ENCODE measurements at regions not wholly inside any gene's neighbourhood (a gene's known extent, or its start where the extent isn't known, plus 50 kb on each side); places are given as distances from the start of the nearest gene placed in this dataset.

GRCh38 chr6:6857528-6857927, 250.2 kb upstream of the RREB1 start:
- H3K27ac ChIP-seq (ENCODE audit: low read length) = no peak overlapping the region
- H3K36me3 ChIP-seq (ENCODE audit: insufficient read depth, low read depth, low read length) = no peaks in the 10 kb centered on the region
- no peak overlapping the region for H3K4me3 ChIP-seq (ENCODE audit: low read length)
- H3K9ac ChIP-seq (ENCODE audit: low read depth, low read length) = no peak overlapping the region
- H3K27me3 ChIP-seq (ENCODE audit: insufficient read depth, low read length) = no peaks in the 10 kb centered on the region
- H3K4me1 ChIP-seq (ENCODE audit: insufficient read depth, low read length) = peaks cover 10% of the 10 kb centered on the region
- H3K9me3 ChIP-seq (ENCODE audit: insufficient read depth, low read depth, low read length) = no peaks in the 10 kb centered on the region

DNA sequence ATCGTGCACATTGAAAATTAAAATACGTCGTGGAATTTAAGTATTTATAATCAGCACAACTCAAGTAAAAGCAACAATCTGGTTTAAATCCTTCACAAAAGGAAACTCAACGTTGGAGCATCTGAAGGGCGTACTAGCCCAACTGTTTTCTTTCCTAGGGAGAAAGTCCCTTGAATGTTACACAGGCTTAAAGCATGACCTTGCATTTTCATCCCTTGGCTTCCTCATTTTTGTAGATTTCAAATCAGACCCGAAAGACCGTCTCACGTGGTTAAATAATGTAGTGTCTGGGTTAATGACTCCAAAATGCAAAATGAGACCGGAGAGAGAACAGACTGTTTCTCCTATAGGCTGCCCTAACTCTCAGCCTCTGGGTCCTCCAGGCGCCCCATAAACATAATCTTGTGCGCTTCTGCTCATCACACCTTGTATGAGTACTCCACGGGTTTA, 249.2 kb upstream of the RREB1 start:
- H3K9ac ChIP-seq (ENCODE audit: low read depth, low read length) = no peak overlapping the region
- H3K4me3 ChIP-seq (ENCODE audit: low read length) = no peak overlapping the region
- H3K9me3 ChIP-seq (ENCODE audit: insufficient read depth, low read depth, low read length) = no peaks in the 10 kb centered on the region
- H3K27ac ChIP-seq (ENCODE audit: low read length) = no peak overlapping the region
- H3K36me3 ChIP-seq (ENCODE audit: insufficient read depth, low read depth, low read length) = no peaks in the 10 kb centered on the region
- peaks cover 10% of the 10 kb centered on the region for H3K4me1 ChIP-seq (ENCODE audit: insufficient read depth, low read length)
- H3K27me3 ChIP-seq (ENCODE audit: insufficient read depth, low read length) = no peaks in the 10 kb centered on the region

GRCh38 chr6:6859105-6859504, 248.7 kb upstream of the RREB1 start:
- Histone ChIP-seq H3K9me3 (ENCODE audit: insufficient read depth, low read depth, low read length) (no peaks in the 10 kb centered on the region), H3K27ac (ENCODE audit: low read length) (no peak overlapping the region), H3K9ac (ENCODE audit: low read depth, low read length) (no peak overlapping the region), H3K4me3 (ENCODE audit: low read length) (no peak overlapping the region), H3K4me1 (ENCODE audit: insufficient read depth, low read length) (peaks cover 10% of the 10 kb centered on the region), H3K27me3 (ENCODE audit: insufficient read depth, low read length) (no peaks in the 10 kb centered on the region), H3K36me3 (ENCODE audit: insufficient read depth, low read depth, low read length) (no peaks in the 10 kb centered on the region)

- Histone ChIP-seq H3K27ac (ENCODE audit: low read length) (no peak overlapping the region), H3K4me3 (ENCODE audit: low read length) (no peak overlapping the region)
Measured at GRCh38 chr6:6859722-6860121, 248.0 kb upstream of the RREB1 start.

GRCh38 chr6:6860863-6861262, 246.9 kb upstream of the RREB1 start:
- H3K4me1 ChIP-seq (ENCODE audit: insufficient read depth, low read length) = peaks cover 10% of the 10 kb centered on the region
- no peaks in the 10 kb centered on the region for H3K9me3 ChIP-seq (ENCODE audit: insufficient read depth, low read depth, low read length)
- H3K9ac ChIP-seq (ENCODE audit: low read depth, low read length) = no peak overlapping the region

More at GRCh38 chr6:6859722-6860121, 248.0 kb upstream of the RREB1 start:
- H3K9ac ChIP-seq (ENCODE audit: low read depth, low read length) = no peak overlapping the region
- no peaks in the 10 kb centered on the region for H3K36me3 ChIP-seq (ENCODE audit: insufficient read depth, low read depth, low read length)
- H3K9me3 ChIP-seq (ENCODE audit: insufficient read depth, low read depth, low read length) = no peaks in the 10 kb centered on the region
- peaks cover 10% of the 10 kb centered on the region for H3K4me1 ChIP-seq (ENCODE audit: insufficient read depth, low read length)
- H3K27me3 ChIP-seq (ENCODE audit: insufficient read depth, low read length) = no peaks in the 10 kb centered on the region

DNA sequence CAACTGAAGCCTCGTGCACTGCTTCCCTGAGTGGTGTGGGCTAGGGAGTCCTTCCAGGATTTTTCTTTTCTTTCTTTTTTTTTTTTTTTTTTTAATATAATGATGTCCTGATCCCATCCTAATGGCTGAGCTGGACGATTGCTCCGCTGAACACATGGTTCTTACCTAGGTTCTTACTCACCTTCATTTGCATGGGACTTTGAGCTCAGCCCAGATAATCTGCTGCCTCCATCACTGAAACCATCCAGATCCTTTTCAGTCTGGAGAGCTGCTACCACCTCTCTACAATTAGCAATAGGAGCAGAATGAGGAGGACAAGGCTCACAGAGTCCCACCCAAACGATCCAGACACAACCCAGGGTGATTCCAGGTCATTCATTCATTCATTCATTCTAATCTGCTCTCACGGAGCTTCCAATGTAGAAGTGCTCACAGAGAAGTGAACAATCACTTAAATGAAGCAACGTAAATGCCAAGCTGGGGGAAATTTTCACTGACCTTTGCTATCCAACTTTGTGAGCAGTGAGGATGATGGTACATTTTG, 246.3 kb upstream of the RREB1 start:
- Histone ChIP-seq H3K36me3 (ENCODE audit: insufficient read depth, low read depth, low read length) (no peaks in the 10 kb centered on the region), H3K27me3 (ENCODE audit: insufficient read depth, low read length) (no peaks in the 10 kb centered on the region), H3K9ac (ENCODE audit: low read depth, low read length) (no peak overlapping the region), H3K9me3 (ENCODE audit: insufficient read depth, low read depth, low read length) (no peaks in the 10 kb centered on the region), H3K4me1 (ENCODE audit: insufficient read depth, low read length) (peaks cover 10% of the 10 kb centered on the region), H3K4me3 (ENCODE audit: low read length) (no peak overlapping the region), H3K27ac (ENCODE audit: low read length) (no peak overlapping the region)

More at GRCh38 chr6:6860863-6861262, 246.9 kb upstream of the RREB1 start:
- H3K4me3 ChIP-seq (ENCODE audit: low read length) = no peak overlapping the region
- H3K36me3 ChIP-seq (ENCODE audit: insufficient read depth, low read depth, low read length) = no peaks in the 10 kb centered on the region
- no peak overlapping the region for H3K27ac ChIP-seq (ENCODE audit: low read length)
- no peaks in the 10 kb centered on the region for H3K27me3 ChIP-seq (ENCODE audit: insufficient read depth, low read length)

DNA sequence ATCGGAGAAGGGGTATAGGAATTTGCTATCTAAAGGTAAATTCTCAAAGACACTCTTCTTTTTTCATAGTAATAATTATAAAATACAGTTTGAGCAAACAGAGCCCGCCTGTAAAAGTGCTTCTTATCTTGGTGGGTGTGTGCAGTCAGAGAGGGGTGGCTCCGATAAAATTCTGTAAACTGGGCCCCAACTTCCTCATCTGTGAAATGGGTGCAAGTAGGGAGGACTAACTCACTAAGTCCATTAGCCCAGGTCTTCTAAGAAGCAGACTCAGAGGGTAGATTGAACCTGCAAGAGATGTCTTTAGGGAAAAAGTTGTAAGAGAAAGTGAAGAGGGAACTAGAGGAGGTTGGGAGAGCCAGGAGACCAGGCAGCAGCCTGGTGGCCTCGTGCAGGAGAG, 245.8 kb upstream of the RREB1 start:
- no peak overlapping the region for H3K4me3 ChIP-seq (ENCODE audit: low read length)
- H3K36me3 ChIP-seq (ENCODE audit: insufficient read depth, low read depth, low read length) = no peaks in the 10 kb centered on the region
- peaks cover 5% of the 10 kb centered on the region for H3K4me1 ChIP-seq (ENCODE audit: insufficient read depth, low read length)
- H3K27ac ChIP-seq (ENCODE audit: low read length) = no peak overlapping the region
- no peak overlapping the region for H3K9ac ChIP-seq (ENCODE audit: low read depth, low read length)
- H3K27me3 ChIP-seq (ENCODE audit: insufficient read depth, low read length) = no peaks in the 10 kb centered on the region
- H3K9me3 ChIP-seq (ENCODE audit: insufficient read depth, low read depth, low read length) = no peaks in the 10 kb centered on the region

- Histone ChIP-seq H3K9me3 (ENCODE audit: insufficient read depth, low read depth, low read length) (no peaks in the 10 kb centered on the region), H3K4me1 (ENCODE audit: insufficient read depth, low read length) (no peaks in the 10 kb centered on the region), H3K27ac (ENCODE audit: low read length) (no peak overlapping the region)
Measured at GRCh38 chr6:6863970-6864639, 243.7 kb upstream of the RREB1 start.

GRCh38 chr6:6865611-6866010, 242.2 kb upstream of the RREB1 start:
- Histone ChIP-seq H3K4me3 (ENCODE audit: low read length) (no peak overlapping the region), H3K4me1 (ENCODE audit: insufficient read depth, low read length) (no peaks in the 10 kb centered on the region), H3K27ac (ENCODE audit: low read length) (no peak overlapping the region), H3K27me3 (ENCODE audit: insufficient read depth, low read length) (no peaks in the 10 kb centered on the region), H3K36me3 (ENCODE audit: insufficient read depth, low read depth, low read length) (no peaks in the 10 kb centered on the region), H3K9me3 (ENCODE audit: insufficient read depth, low read depth, low read length) (no peaks in the 10 kb centered on the region), H3K9ac (ENCODE audit: low read depth, low read length) (no peak overlapping the region)

More at GRCh38 chr6:6863970-6864639, 243.7 kb upstream of the RREB1 start:
- H3K36me3 ChIP-seq (ENCODE audit: insufficient read depth, low read depth, low read length) = no peaks in the 10 kb centered on the region
- no peak overlapping the region for H3K4me3 ChIP-seq (ENCODE audit: low read length)
- H3K9ac ChIP-seq (ENCODE audit: low read depth, low read length) = no peak overlapping the region
- H3K27me3 ChIP-seq (ENCODE audit: insufficient read depth, low read length) = no peaks in the 10 kb centered on the region

DNA sequence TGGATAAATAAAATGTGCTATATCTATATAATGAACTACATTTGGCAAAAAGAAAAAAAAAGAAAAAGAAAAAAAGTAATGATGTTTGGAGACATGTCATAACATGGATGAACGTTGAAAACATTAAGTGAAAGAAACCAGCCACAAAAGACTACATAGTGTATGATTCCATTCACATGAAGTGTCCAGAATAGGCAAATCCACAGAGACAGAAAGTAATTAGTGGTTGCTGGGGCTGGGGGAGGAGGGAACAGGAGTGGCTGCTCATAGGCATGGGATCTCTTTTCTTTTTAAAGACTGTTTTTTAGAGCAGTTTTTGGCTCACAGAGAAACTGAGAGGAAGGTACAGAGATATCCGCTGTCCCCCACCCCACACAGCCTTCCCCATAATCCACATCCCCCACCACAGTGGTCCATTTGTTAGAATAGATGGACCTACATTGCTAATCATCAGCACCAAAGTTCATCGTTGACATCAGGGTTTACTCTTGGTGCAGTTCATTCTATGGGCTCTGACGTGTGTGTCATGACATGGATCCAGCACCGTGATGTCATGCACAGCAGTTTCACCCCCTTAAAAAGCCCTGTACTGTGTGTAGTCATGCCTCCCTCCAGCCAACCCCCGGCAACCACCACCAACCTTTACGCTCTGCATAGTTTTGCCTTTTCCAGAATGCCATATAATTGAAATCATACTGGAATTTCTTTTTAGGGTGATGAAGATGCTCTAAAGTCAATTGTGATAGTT, 240.9 kb upstream of the RREB1 start:
- no peaks in the 10 kb centered on the region for H3K9me3 ChIP-seq (ENCODE audit: insufficient read depth, low read depth, low read length)
- H3K27me3 ChIP-seq (ENCODE audit: insufficient read depth, low read length) = no peaks in the 10 kb centered on the region
- no peak overlapping the region for H3K9ac ChIP-seq (ENCODE audit: low read depth, low read length)
- no peak overlapping the region for H3K4me3 ChIP-seq (ENCODE audit: low read length)
- H3K27ac ChIP-seq (ENCODE audit: low read length) = no peak overlapping the region
- no peaks in the 10 kb centered on the region for H3K4me1 ChIP-seq (ENCODE audit: insufficient read depth, low read length)
- H3K36me3 ChIP-seq (ENCODE audit: insufficient read depth, low read depth, low read length) = no peaks in the 10 kb centered on the region

- Histone ChIP-seq H3K4me1 (ENCODE audit: insufficient read depth, low read length) (peaks cover under 1% of the 10 kb centered on the region; the same call in 1 of the 2 replicates), H3K36me3 (ENCODE audit: insufficient read depth, low read depth, low read length) (no peaks in the 10 kb centered on the region), H3K9me3 (ENCODE audit: insufficient read depth, low read depth, low read length) (no peaks in the 10 kb centered on the region), H3K4me3 (ENCODE audit: low read length) (no peak overlapping the region), H3K27ac (ENCODE audit: low read length) (no peak overlapping the region), H3K27me3 (ENCODE audit: insufficient read depth, low read length) (no peaks in the 10 kb centered on the region), H3K9ac (ENCODE audit: low read depth, low read length) (no peak overlapping the region)
Measured at GRCh38 chr6:6867404-6867799, 240.4 kb upstream of the RREB1 start.

DNA sequence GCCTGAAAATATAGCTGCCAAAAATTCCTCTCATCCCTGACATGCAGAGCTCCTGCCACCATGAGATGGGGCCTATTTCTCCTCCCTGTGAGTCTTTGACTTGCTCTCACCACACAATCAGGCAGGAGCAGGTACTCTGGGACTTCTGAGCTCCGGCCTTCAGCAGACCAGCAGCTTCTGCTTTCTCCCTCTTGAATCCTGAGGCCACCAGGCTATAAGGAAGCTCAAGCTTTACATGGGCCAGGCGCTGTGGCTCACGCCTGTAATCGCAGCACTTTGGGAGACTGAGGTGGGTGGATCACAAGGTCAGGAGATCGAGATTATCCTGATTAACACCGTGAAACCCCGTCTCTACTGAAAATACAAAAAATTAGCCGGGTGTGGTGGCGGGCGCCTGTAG, 238.7 kb upstream of the RREB1 start:
- H3K27me3 ChIP-seq (ENCODE audit: insufficient read depth, low read length) = no peaks in the 10 kb centered on the region
- H3K36me3 ChIP-seq (ENCODE audit: insufficient read depth, low read depth, low read length) = no peaks in the 10 kb centered on the region
- no peak overlapping the region for H3K27ac ChIP-seq (ENCODE audit: low read length)

More for the DNA sequence above, 238.7 kb upstream of the RREB1 start:
- no peak overlapping the region for H3K9ac ChIP-seq (ENCODE audit: low read depth, low read length)
- H3K4me1 ChIP-seq (ENCODE audit: insufficient read depth, low read length) = peaks cover 10% of the 10 kb centered on the region; the same call in 1 of the 2 replicates
- no peak overlapping the region for H3K4me3 ChIP-seq (ENCODE audit: low read length)
- H3K9me3 ChIP-seq (ENCODE audit: insufficient read depth, low read depth, low read length) = no peaks in the 10 kb centered on the region
